NCI-H2029 (cell line): ENCODE measurements at regions not wholly inside any gene's neighbourhood (a gene's known extent, or its start where the extent isn't known, plus 50 kb on each side); places are given as distances from the start of the nearest gene placed in this dataset.

Experiments used
- DNase-seq: peaks from one replicate; lab custom pipeline; 2025; lab: John Stamatoyannopoulos, UW

GRCh38 chr16:6667393-6667792 is 665.3 kb upstream of the RBFOX1 start:
- DNase-seq, result no peak

- no peak for DNase-seq
Measured at GRCh38 chr16:6665126-6665525, 667.5 kb upstream of the RBFOX1 start.

GRCh38 chr16:6663668-6664067 is 669.0 kb upstream of the RBFOX1 start:
- DNase-seq, result no peak

GRCh38 chr16:6656760-6657159 is 675.9 kb upstream of the RBFOX1 start:
- no peak for DNase-seq

DNA sequence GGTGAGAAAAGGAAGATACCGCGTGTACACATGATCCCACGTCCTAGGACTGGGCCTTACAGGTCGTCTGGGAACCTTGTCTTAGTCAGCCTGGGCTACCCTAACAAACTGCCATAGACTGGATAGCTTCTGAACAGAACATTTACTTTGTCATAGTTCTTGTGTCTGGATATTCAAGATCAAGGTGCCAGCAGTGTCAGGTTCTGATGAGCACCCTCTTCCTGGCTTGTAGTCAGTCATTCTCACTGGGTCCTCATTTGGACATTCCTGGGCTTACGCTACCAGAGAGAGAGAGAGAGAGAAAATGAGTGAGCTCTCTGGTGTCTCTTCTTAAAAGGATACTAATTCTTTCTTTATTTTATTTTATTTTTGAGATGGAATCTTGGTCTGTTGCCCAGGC is 685.8 kb upstream of the RBFOX1 start:
- DNase-seq, result no peak

- DNase-seq, result no peak
Measured at GRCh38 chr16:6645768-6646568, 686.7 kb upstream of the RBFOX1 start.

DNA sequence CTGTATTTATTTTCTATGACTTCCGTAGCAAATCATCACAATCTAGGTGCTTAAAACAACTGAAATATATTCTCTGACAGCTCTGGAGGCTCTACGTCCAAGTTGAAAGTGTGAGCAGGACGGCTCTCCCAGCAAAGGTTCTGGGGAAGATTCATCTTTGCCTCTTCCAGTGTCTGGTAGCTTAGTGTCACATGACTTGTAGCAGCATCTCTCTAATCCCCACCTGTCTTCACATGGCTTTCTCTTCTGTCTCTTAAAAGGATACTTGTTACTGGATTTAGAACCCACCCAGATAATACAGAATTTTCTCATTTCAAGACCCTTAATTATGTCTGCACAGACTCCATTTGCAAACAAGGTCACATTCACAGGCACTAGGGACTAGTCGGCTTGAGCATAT is 687.7 kb upstream of the RBFOX1 start:
- DNase-seq, result no peak

DNA sequence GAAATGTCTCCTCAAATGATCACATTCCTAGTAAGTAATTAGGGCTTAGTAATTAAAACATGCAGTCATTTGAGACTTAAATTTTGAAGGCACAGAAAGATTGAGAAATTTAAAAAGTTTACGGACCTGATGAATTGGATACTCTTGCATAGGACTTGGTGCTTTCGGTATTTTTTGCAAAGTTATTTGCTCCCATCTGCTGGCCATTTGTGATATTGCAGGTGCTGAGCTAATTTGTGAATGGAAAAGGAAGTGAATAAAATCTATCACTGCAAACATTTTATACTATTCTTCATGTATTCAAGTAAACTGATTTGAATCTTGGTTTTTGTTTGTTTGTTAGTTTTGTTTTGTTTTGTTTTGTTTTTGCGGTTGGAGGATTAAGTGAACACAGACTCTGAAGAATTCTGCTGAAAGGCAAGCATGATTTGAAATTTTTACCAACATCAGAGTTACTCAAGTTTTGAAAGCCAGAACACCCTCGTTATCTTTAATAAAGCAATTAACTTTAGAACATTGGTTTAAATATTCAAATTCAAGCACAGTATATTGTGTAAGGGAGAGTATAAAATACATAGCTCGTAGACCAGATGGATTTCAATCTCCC is 689.5 kb upstream of the RBFOX1 start:
- no peak for DNase-seq

- DNase-seq, result no peak
Measured at GRCh38 chr16:6642271-6642670, 690.4 kb upstream of the RBFOX1 start.

DNA sequence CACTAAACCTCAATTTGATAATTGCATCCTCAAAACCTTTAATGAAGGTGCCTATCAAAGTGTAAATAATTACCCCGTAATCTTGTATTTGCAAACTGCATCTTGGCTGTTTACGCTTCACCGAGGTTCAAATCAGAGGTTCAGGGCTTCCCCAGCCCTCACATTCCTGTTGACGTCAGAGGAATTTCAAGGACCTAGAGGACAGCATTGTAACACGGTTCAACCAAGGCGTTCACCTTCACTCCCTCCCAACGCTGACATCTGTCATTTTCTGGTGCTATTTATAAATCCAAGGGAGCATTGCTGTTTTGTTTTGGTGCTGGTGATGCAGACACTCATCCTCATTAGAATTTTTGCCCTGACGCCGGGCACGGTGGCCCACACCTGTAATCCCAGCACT is 691.6 kb upstream of the RBFOX1 start:
- DNase-seq, result no peak

DNA sequence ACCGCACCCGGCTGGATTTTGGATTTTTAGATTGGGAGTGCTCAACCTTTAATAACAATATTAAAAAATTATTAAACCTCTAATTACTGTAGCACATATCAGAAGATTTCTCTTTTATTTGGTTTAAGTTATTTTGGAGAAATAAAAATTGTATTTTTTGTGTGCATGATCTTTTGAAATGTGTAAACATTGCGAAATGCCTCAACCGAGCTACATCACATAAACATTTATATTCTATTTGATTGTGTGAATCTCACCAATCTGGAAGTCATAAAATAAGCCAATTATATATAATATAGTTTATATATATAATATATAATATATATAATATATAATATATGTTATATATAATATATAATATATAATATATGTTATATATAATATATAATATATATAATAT is 696.2 kb upstream of the RBFOX1 start:
- no peak for DNase-seq

DNA sequence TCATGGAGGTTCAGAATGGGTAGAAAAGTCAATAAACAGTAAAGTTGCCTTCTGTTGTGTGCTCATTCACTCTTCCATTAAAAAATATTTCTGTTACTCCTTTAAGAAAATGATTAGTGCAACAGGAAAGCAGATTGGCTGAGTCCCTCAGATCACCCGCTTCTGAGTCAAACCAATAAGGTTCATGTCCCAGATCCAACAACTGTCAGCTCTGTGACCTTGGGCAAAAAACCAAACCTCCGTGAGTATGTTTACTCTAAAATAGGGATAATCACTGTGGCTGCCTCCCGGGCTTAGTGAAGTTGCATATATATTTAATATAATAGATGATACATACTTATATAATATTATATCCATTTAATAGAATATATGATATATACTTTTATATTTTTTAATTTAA is 698.5 kb upstream of the RBFOX1 start:
- no peak for DNase-seq

GRCh38 chr16:6633456-6633855 is 699.2 kb upstream of the RBFOX1 start:
- DNase-seq, result no peak

- no peak for DNase-seq
Measured at GRCh38 chr16:6629110-6629509, 703.5 kb upstream of the RBFOX1 start.

DNA sequence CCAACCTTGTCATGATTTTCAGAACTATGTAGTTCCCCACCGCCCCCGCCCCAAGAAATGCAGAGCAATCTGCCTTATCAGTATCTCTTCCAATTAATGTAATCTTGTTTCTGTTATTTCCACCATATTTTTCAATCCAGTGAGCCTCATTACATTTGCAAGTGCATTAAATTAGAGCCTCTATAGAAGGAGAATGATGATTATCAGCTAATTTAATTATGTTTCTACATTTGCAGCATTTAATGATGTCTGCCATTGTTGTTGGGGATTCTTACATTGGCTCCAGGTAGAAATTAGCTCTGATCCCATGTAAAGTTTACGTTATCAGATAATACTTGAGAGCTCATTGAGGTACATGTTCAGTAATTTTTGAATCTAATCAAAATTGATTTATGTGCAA is 707.0 kb upstream of the RBFOX1 start:
- DNase-seq, result no peak

- DNase-seq, result no peak
Measured at GRCh38 chr16:6618874-6619273, 713.8 kb upstream of the RBFOX1 start.

DNA sequence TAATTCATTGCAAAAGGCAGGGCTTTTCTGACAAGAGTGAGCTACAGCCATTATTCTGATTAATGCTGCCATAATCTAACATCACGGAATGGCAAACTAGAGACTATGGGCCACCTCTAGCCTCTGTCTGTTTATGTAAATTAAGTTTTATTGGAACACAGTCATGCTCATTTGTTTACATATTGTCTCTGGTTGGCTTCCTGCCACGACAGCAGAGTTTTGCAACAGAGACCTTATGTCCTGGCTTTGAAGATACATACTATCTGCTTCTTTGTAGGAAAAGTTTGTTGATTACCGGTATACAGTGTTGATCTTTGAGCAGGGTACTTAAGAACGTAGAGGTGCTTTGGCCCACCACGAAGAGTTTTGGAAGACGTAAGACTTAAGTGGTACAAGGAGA is 715.9 kb upstream of the RBFOX1 start:
- no peak for DNase-seq

DNA sequence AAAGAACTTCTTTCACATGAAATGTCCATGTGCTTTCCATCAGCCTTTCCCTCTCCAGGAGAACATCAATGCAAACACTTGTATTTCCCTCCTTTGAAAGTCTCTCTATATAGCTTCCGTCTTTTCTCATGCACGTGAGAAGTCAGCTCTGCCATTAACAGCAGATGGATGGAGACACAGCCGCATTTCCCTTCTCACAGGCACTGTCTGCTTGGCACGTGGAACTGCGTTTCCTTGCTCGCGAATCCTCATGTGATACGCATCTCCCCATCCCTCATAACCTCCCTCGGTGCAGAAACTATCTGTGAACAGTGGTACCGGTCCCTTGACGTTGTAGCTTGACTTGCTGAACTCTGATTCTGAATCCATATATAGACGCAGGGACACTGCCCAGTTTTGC is 717.0 kb upstream of the RBFOX1 start:
- DNase-seq, result no peak

DNA sequence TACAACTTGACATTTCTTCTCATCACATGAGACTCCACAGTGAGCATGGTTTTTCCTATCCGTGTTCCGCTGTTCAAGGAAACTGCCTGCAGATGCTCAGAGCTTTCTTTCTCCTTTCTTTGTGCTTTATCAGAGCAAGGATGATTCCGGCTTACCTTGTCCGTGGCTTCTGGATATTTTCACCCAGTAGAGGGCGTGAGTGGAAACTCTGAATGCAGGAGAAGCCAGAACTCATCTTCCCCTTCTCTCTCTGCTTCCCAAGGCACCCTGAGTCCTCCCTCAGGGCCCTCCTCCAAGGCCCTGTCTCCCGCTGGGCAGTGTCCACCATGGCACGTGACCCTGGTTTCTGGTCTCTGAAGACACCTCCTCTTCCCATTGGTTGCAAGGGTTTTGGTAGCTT is 721.1 kb upstream of the RBFOX1 start:
- no peak for DNase-seq

GRCh38 chr16:6605490-6605889 is 727.2 kb upstream of the RBFOX1 start:
- no peak for DNase-seq

DNA sequence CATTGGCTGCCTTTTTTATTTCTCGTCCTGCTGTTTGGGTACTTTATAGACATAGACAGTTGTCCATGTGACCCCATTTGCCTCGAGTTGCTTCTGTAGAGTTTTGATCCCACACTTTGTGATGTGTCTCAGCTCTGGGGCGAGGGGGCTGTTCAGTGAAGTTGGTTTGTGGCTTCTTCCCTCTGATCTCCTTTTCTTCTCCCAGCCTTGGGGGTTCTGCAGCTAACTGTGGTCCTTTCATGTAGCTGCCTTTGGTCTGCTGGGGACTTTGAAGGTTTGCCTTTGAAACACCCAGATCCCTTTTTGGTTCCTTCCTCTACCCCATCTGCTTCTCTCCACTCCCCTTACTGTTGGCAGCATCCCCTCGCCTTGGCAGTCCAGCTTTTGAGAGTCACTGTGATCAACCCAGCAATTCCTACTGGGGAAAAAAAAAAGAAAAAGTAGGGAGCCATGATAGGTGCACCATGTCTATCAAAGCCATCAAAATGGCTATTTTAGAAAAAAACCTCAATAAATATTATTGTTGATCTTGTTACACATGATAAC is 728.8 kb upstream of the RBFOX1 start:
- DNase-seq, result no peak

GRCh38 chr16:6602405-6602804 is 730.2 kb upstream of the RBFOX1 start:
- DNase-seq, result peak; percentile 44

GRCh38 chr16:6600167-6600566 is 732.5 kb upstream of the RBFOX1 start:
- no peak for DNase-seq

DNA sequence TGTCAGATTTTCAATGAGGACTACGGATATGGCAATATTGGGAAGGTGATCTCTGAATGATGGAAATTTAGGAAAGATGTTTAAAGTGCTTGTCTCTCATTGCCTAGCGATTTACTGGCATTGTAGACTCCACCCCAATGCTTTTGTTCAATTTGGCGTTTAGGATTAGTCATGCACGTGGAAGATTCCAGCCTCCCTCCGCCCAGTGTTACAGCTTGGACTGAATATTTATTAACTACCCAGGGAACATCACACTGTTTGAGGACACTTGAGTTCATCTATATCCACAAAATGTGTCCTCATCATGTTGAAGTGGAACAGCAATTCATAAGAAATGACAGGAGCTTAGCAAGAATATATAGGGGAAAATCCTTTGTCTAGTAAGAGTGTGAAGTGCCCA is 738.8 kb upstream of the RBFOX1 start:
- no peak for DNase-seq
